Breast epithelium (tissue), 3 donors: ENCODE measurements at regions not wholly inside any gene's neighbourhood (a gene's known extent, or its start where the extent isn't known, plus 50 kb on each side); places are given as distances from the start of the nearest gene placed in this dataset.

ENCODE experiments used
- POLR2A ChIP-seq: fragments of 450-650 bp; IDR thresholded peaks from one replicate; pipeline ENCODE4 v1.6.1; 2016; ENCODE audit warnings: antibody characterized with exemption, mild to moderate bottlenecking, moderate library complexity
- POLR2AphosphoS5 ChIP-seq, 3 donors: sonication (generic); formaldehyde crosslinking; IDR thresholded peaks; one replicate each; pipeline ENCODE4 v1.6.1; 2017; ENCODE audit warnings: antibody characterized with exemption in 3 of 3
- TF ChIP-seq, protein P1 (sequence below), 3 donors: fragments of 450-650 bp; IDR thresholded peaks; one replicate each; pipeline ENCODE4 v1.5.1; 2016 to 2017; ENCODE audit warnings: antibody characterized with exemption in 3 of 3, mild to moderate bottlenecking in 3 of 3, moderate library complexity in 3 of 3

DNA sequence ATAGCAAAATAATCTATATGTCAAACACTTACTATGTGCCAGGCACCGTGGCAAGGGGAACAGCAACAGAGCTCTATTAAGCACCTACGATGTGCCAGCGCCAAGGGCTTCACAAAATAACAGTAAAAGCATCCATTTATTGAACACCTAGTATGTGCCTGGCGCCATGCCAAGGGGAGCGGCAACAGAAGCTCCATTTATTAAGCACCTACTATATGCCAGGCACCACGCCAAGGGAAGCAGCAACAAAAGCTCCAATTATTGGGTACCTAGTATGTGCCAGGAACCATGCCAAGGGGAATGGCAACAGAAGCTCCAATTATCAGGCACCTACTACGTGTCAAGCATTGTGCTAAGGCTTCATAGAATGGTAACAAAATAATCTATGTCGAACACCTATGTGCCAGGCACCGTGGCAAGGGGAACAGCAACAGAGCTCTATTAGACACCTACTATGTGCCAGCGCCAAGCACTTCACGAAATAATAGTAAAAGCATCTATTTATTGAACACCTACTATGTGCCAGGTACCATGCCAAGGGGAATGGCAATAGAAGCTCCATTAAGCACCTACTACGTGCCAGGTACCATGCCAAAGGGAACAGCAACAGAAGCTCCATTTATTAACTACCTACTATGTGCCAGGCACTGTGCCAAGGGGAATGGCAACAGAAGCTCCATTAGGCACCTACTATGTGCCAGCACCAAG is 107.7 kb downstream of the PTPRS start:
- TF ChIP-seq POLR2AphosphoS5 (IDR thresholded peaks at IDR 0.05) (no peak), POLR2A (no peak)
- TF ChIP-seq, protein P1, sequence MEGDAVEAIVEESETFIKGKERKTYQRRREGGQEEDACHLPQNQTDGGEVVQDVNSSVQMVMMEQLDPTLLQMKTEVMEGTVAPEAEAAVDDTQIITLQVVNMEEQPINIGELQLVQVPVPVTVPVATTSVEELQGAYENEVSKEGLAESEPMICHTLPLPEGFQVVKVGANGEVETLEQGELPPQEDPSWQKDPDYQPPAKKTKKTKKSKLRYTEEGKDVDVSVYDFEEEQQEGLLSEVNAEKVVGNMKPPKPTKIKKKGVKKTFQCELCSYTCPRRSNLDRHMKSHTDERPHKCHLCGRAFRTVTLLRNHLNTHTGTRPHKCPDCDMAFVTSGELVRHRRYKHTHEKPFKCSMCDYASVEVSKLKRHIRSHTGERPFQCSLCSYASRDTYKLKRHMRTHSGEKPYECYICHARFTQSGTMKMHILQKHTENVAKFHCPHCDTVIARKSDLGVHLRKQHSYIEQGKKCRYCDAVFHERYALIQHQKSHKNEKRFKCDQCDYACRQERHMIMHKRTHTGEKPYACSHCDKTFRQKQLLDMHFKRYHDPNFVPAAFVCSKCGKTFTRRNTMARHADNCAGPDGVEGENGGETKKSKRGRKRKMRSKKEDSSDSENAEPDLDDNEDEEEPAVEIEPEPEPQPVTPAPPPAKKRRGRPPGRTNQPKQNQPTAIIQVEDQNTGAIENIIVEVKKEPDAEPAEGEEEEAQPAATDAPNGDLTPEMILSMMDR (IDR thresholded peaks at IDR 0.05), result no peak
